Erythroblast (primary cell): ENCODE measurements at regions not wholly inside any gene's neighbourhood (a gene's known extent, or its start where the extent isn't known, plus 50 kb on each side); places are given as distances from the start of the nearest gene placed in this dataset.

ENCODE experiments used
- DNase-seq, 2 experiments: peaks; one replicate each; lab custom pipeline; 2025; lab: John Stamatoyannopoulos, UW
- GATA1 ChIP-seq: IDR thresholded peaks from 2 replicates; pipeline ENCODE4 v1.6.1; 2011; ENCODE audit warnings: low read depth, mild to moderate bottlenecking, control low read depth, low read length, moderate library complexity
- POLR2A ChIP-seq: IDR thresholded peaks from 2 replicates; pipeline ENCODE4 v1.6.1; 2011; ENCODE audit warnings: mild to moderate bottlenecking, low read length

DNA sequence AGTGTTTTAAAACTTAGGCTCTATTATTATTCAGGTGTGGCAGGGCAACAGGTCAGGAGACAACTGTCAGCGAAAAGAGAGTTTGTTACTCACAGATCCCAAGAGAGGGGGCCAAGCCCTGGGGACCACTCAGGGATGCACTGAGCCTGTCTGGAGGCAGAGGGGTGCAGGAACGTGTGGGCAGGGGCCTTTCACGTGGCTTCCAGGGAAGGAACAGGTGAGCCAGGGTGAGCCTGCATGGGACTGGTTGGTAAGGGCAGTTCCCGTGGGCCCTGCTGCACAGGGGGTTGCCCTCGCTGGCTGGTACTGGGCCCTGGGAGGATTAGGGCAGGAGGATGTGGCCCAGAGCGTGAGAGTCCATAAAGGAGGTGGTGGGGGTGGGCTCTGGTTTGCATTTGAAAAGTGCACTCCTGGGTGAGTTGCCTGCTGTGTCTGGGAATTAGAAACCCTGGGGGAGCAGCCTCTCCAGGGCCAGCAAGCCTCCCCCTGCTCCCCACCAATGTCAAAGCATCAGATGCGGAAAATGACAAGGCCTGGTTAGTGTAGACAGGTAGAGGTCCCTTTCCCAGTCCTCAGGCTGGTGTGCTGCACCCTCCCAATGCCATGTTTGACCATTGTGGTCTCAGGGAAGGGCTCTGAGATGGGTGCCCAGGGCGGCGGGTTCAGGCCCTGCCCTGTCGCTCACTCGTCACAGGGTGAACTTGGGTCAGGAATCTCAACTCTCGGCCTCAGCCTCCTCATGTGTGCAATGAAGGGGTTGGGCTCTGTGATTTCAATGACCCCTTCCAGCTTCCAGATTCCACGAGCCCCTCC lies 127.4 kb upstream of the RPS6KA2 start:
- DNase-seq: no peak

DNA sequence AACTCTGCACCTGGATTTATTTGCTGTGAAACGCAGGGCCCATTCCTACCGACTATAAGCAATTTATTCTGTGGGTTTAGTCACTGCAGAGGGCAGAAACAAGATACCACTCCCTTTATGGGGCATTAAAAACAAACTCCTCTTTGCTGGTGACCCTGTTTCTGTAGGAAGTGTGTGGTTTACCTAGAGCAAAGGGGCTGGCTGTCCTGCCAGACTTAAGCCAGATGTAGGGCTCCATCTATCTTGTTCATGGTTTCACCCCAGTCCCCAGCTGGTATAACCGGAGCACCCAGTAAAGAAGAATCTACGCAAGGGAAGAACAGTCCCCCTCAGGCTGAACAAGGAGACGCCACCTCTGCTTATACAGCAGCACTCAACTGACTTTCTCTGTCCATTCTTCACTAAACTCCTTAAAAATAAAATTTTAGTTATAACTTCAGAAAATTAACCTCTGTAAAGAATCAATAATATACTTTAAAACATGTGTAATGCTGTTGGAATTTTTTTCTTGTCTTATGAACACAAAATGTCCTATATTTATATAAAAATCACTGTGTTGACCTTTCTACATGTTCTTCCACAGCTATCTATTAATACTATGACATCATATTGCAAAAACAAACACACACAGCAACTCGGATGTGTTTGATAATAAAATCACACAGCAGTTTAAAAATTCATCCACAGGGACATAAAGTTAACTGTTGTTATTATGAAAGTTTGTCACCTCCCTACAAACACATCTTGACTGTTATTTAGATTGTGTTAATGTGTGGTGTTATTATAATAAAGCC lies 126.1 kb upstream of the RPS6KA2 start:
- no peak for DNase-seq
- no peak for TF ChIP-seq GATA1
- TF ChIP-seq POLR2A: no peak

More for the DNA sequence above, 127.4 kb upstream of the RPS6KA2 start:
- no peak for TF ChIP-seq GATA1

GRCh38 chr6:166752097-166752496 lies 125.0 kb upstream of the RPS6KA2 start:
- no peak for TF ChIP-seq GATA1
- TF ChIP-seq POLR2A: no peak
- DNase-seq: no peak

GRCh38 chr6:166751051-166751595 lies 124.1 kb upstream of the RPS6KA2 start:
- peak in 1 of 2 experiments; percentile 17 for DNase-seq
- TF ChIP-seq POLR2A (no peak), GATA1 (no peak)

GRCh38 chr6:166750108-166750793 lies 123.2 kb upstream of the RPS6KA2 start:
- no peak for DNase-seq
- TF ChIP-seq POLR2A (no peak), GATA1 (no peak)

- DNase-seq: no peak
- TF ChIP-seq POLR2A (no peak), GATA1 (no peak)
Measured at GRCh38 chr6:166749666-166750065, 122.6 kb upstream of the RPS6KA2 start.

GRCh38 chr6:166747644-166748595 lies 120.9 kb upstream of the RPS6KA2 start:
- DNase-seq: no peak
- TF ChIP-seq POLR2A (no peak), GATA1 (no peak)

DNA sequence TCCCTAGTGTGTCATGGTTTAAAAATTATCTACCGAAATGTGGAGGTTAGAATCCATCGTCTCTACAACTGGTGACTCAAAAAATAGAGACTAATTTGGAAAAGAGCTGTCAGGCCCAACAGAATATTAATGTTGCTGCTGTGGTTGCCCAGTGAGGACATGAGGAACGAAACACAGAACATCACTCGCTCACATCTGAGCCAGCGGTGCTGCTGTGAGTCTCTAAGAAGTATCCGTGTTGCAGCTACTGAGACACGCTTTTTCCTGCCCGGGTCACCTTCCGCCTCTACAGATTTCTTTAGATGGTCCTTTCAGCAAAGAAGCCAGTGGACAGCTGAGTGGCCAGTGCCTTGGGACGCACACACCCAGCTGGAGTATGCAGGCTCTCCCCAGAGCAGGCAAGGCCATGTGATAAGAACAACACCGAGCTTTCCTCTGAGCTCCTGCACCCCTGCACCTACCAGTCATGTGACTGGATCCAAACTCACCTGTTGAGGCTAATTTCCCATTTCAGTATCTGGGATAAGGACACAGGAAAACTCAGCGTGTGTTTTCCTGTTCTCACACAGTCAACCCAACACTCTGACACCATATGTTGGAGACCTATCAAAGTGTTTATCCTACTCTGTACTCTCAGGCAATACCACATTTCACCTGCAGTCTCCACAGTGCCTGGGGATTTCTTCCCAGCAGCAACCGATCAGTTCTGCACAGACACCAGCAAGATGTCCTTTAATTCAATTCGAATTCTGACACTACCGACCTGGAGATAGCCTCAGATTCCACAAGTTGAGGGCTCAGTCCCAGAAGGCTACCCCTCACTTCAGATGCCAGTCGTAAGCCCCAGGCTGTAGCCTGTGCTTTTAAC lies 119.0 kb upstream of the RPS6KA2 start:
- TF ChIP-seq POLR2A (no peak), GATA1 (no peak)
- no peak for DNase-seq

DNA sequence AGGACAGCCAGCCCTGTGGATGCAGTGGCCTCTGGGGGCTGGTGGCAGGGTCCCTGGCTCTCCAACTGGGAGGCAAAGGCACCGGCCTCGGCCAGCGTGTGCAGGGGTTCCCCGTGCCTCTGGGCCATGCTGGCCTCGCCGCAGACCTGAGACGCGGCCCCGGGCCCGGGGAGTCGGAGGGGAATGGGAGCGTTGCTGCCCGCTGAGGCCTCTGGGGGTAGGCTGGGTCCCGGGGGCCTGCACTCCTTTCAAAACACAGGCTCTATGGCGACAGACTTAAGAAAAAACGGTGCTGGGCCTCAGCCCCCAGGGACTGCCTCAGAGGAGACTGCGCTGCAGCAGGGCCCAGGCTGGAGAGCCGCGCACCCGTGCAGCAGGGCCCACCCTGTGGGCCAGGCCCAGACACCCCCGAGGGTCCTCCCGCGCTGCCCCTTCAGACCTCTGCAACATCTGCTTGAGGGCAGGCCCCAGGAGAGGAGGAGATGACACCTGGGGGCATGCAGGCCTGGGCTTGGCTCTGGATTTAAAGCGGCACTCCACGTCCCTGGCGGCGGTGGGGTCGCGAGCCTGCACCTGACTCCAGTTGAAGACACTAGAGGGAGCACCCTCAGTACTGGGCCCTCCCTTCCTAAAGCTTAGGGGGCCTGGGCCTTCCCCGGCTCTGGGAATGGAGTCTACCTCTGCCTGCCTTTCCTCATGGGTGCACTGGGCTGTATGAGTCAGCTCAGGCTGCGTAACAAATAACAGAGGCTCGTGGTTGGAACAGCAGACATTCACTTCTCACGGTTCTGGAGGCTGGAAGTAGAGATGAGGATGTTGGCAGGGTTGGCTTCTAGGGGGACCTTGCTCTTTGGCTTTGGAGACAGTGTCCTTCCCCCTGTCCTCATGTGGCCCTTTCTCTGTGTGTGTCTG lies 117.4 kb upstream of the RPS6KA2 start:
- DNase-seq: no peak
- TF ChIP-seq GATA1 (no peak), POLR2A (no peak)

GRCh38 chr6:166743406-166744222 lies 116.6 kb upstream of the RPS6KA2 start:
- TF ChIP-seq GATA1: no peak
- no peak for TF ChIP-seq POLR2A
- DNase-seq: no peak
